ENCODE measurements at regions not wholly inside any gene's neighbourhood (a gene's known extent, or its start where the extent isn't known, plus 50 kb on each side); places are given as distances from the start of the nearest gene placed in this dataset.
A peak's percentile ranks its signal among the peaks of the same experiment; 100 is the strongest.

DNA sequence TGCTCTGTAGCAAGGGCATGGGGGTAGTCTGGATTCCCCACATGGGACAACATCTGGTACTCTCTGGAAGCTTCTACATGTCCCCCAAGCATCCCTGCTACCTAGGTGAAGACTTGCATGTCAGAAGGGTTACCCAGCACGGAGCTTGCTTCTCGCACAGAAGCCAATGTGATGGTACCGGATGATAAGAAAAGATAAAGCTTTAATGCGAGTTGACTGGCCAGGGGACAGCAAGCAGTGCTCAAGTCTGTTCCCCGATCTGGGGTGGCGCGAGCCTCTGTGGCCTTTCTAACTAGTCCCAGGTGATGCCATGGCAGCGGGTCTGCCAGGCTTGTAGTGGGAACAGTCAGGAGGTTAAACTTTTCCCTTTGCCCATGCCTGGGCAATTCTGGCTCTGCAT, 70.0 kb upstream of the TIAM2 start:
- Histone ChIP-seq H3K79me2 (ENCODE audit: insufficient read depth, low read length) (no peaks in the 10 kb centered on the region), H2AFZ (ENCODE audit: insufficient read depth, low read depth, low read length, poor library complexity, severe bottlenecking) (no peak overlapping the region), H3K36me3 (replicated peaks in 1 of 2; ENCODE audit: control insufficient read depth in 1 of 2, insufficient read depth in 2 of 2, low read length in 2 of 2) (no peaks in the 10 kb centered on the region), H3K27me3 (ENCODE audit: control insufficient read depth in 2 of 2, insufficient read depth in 2 of 2, low read length in 2 of 2) (no peaks in the 10 kb centered on the region), H3K4me3 (replicated peaks in 1 of 3; ENCODE audit: low read depth in 2 of 3, low read length in 3 of 3) (no peak overlapping the region), H3K9me3 (replicated peaks in 1 of 2; ENCODE audit: control insufficient read depth in 1 of 2, insufficient read depth in 1 of 2, low read length in 2 of 2) (no peaks in the 10 kb centered on the region), H3K27ac (ENCODE audit: low read depth in 1 of 2, low read length in 2 of 2) (no peak overlapping the region), H3K4me1 (ENCODE audit: control insufficient read depth in 1 of 2, insufficient read depth in 2 of 2, low read length in 2 of 2) (peaks cover 0 to 7% of the 10 kb centered on the region in 2 donors), H4K20me1 (ENCODE audit: insufficient read depth, low read length) (no peaks in the 10 kb centered on the region), H3K9ac (ENCODE audit: insufficient read depth, low read length, poor library complexity, severe bottlenecking) (no peak overlapping the region), H3K4me2 (replicated peaks; ENCODE audit: extremely low read depth, low read length, poor library complexity, severe bottlenecking) (no peak overlapping the region)
- TF ChIP-seq, protein P1, sequence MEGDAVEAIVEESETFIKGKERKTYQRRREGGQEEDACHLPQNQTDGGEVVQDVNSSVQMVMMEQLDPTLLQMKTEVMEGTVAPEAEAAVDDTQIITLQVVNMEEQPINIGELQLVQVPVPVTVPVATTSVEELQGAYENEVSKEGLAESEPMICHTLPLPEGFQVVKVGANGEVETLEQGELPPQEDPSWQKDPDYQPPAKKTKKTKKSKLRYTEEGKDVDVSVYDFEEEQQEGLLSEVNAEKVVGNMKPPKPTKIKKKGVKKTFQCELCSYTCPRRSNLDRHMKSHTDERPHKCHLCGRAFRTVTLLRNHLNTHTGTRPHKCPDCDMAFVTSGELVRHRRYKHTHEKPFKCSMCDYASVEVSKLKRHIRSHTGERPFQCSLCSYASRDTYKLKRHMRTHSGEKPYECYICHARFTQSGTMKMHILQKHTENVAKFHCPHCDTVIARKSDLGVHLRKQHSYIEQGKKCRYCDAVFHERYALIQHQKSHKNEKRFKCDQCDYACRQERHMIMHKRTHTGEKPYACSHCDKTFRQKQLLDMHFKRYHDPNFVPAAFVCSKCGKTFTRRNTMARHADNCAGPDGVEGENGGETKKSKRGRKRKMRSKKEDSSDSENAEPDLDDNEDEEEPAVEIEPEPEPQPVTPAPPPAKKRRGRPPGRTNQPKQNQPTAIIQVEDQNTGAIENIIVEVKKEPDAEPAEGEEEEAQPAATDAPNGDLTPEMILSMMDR (IDR thresholded peaks at IDR 0.05), result no peak
- peaks cover 0 to 3% of the 10 kb centered on the region in 2 donors for H3K36me3 Mint-ChIP-seq
- WGBS (ENCODE audit: insufficient coverage), result 98% methylated on average over 7 of the region's 8 CpGs
- H3K27me3 Mint-ChIP-seq (ENCODE audit: low read depth in 3 of 3), result peaks cover 1 to 3% (median 2%) of the 10 kb centered on the region in 3 donors
- DNase-seq, result no peak
- intact Hi-C loops (cut with micrococcal nuclease), result loop anchor here in 1 of 2 donors (10.0 kb wide), 2 partner anchors 250 to 340 kb away; partner anchors contain the start of gene CLDN20
- peaks cover 0 to 2% (median 0%) of the 10 kb centered on the region in 7 donors for H3K9me3 Mint-ChIP-seq
- H3K4me3 Mint-ChIP-seq, result no peak overlapping the region
- H3K27ac Mint-ChIP-seq, result no peak overlapping the region
- H3K4me1 Mint-ChIP-seq, result peaks cover 9% of the 10 kb centered on the region

GRCh38 chr6:154926366-154926765, 68.7 kb upstream of the TIAM2 start:
- Mint-ChIP-seq H3K36me3 (no peaks in the 10 kb centered on the region), H3K4me1 (peaks cover 6% of the 10 kb centered on the region), H3K27me3 (ENCODE audit: low read depth in 3 of 3) (peaks cover under 1 to 5% (median 2%) of the 10 kb centered on the region in 3 donors), H3K4me3 (no peak overlapping the region), H3K27ac (peak overlapping the region in 2 of 7 donors; percentile 9 to 57), H3K9me3 (no peaks in the 10 kb centered on the region)
- Histone ChIP-seq H3K4me2 (replicated peaks; ENCODE audit: extremely low read depth, low read length, poor library complexity, severe bottlenecking) (no peak overlapping the region), H3K9me3 (replicated peaks in 1 of 2; ENCODE audit: control insufficient read depth in 1 of 2, insufficient read depth in 1 of 2, low read length in 2 of 2) (no peaks in the 10 kb centered on the region), H3K27ac (ENCODE audit: low read depth in 1 of 2, low read length in 2 of 2) (no peak overlapping the region), H3K4me3 (replicated peaks in 1 of 3; ENCODE audit: low read depth in 2 of 3, low read length in 3 of 3) (no peak overlapping the region), H3K36me3 (replicated peaks in 1 of 2; ENCODE audit: control insufficient read depth in 1 of 2, insufficient read depth in 2 of 2, low read length in 2 of 2) (no peaks in the 10 kb centered on the region), H3K9ac (ENCODE audit: insufficient read depth, low read length, poor library complexity, severe bottlenecking) (no peak overlapping the region), H4K20me1 (ENCODE audit: insufficient read depth, low read length) (no peaks in the 10 kb centered on the region), H3K27me3 (ENCODE audit: control insufficient read depth in 2 of 2, insufficient read depth in 2 of 2, low read length in 2 of 2) (no peaks in the 10 kb centered on the region), H2AFZ (ENCODE audit: insufficient read depth, low read depth, low read length, poor library complexity, severe bottlenecking) (no peak overlapping the region), H3K4me1 (ENCODE audit: control insufficient read depth in 1 of 2, insufficient read depth in 2 of 2, low read length in 2 of 2) (peaks cover 0 to 5% of the 10 kb centered on the region in 2 donors), H3K79me2 (ENCODE audit: insufficient read depth, low read length) (no peaks in the 10 kb centered on the region)
- intact Hi-C loops (cut with micrococcal nuclease), result loop anchor here in 1 of 2 donors (10.0 kb wide), 2 partner anchors 248 to 338 kb away; partner anchors contain the start of gene CLDN20
- no peak for DNase-seq
- 91% methylated on average over 8 of the region's 8 CpGs for WGBS (ENCODE audit: insufficient coverage)
- TF ChIP-seq, protein P1 (IDR thresholded peaks at IDR 0.05), result no peak

Data from CD14-positive monocyte (primary cell).